Natural killer cell (primary cell): ENCODE measurements at regions not wholly inside any gene's neighbourhood (a gene's known extent, or its start where the extent isn't known, plus 50 kb on each side); places are given as distances from the start of the nearest gene placed in this dataset.

Source experiments
- ATAC-seq, 3 donors: fragments of 150-1000 bp in 2 of 3; fragments of 200-7000 bp in 1 of 3; cut with Tn5 transposase; 1 replicate in 1 of 3; 2 replicates in 2 of 3; pipeline ENCODE4 v1.10.0; 2021; ENCODE audit warnings: mild to moderate bottlenecking in 2 of 3, moderate library complexity in 2 of 3
- DNase-seq, 2 donors: peaks; one replicate each; pipeline versions ENCODE4 v3.0.0 to v3.0.0-alpha.2; 2013 to 2021; ENCODE audit warnings: mixed read lengths in 1 of 2
- H3K27ac ChIP-seq: one replicate; pipeline ENCODE4 v1.5.1; 2013; ENCODE audit warnings: mild to moderate bottlenecking, low read length
- H3K27me3 ChIP-seq: one replicate; pipeline ENCODE4 v1.6.1; 2013; ENCODE audit warnings: low read length; ENCODE audit not compliant: control insufficient read depth, insufficient read depth
- H3K36me3 ChIP-seq: one replicate; pipeline ENCODE4 v1.6.1; 2013; ENCODE audit warnings: low read length; ENCODE audit not compliant: control insufficient read depth, insufficient read depth
- H3K4me1 ChIP-seq: one replicate; pipeline ENCODE4 v1.6.1; 2013; ENCODE audit warnings: low read length; ENCODE audit not compliant: control insufficient read depth, insufficient read depth
- H3K4me3 ChIP-seq: one replicate; pipeline ENCODE4 v1.5.1; 2013; ENCODE audit warnings: low read length
- H3K9me3 ChIP-seq: one replicate; pipeline ENCODE4 v1.6.1; 2013; ENCODE audit warnings: low read length; ENCODE audit not compliant: control insufficient read depth, insufficient read depth
- H3K27ac Mint-ChIP-seq, 2 donors: one replicate each; pipeline ENCODE4 v1.8.0; 2022; ENCODE audit warnings: mild to moderate bottlenecking in 2 of 2, mixed read lengths in 2 of 2, moderate library complexity in 1 of 2
- H3K27me3 Mint-ChIP-seq, 2 donors: one replicate each; pipeline ENCODE4 v1.8.0; 2022; ENCODE audit warnings: low read depth in 2 of 2, mixed read lengths in 2 of 2
- H3K36me3 Mint-ChIP-seq: one replicate; pipeline ENCODE4 v1.8.0; 2022; ENCODE audit warnings: mixed read lengths
- H3K4me1 Mint-ChIP-seq, 2 donors: one replicate each; pipeline ENCODE4 v1.8.0; 2022; ENCODE audit warnings: mixed read lengths in 2 of 2
- H3K4me3 Mint-ChIP-seq: one replicate; pipeline ENCODE4 v1.8.0; 2022; ENCODE audit warnings: mild to moderate bottlenecking, moderate library complexity, mixed read lengths
- H3K9me3 Mint-ChIP-seq, 2 donors: one replicate each; pipeline ENCODE4 v1.8.0; 2022; ENCODE audit warnings: mixed read lengths in 2 of 2
- CTCF ChIP-seq: fragments of 200-600 bp; IDR thresholded peaks from one replicate; pipeline ENCODE4 v1.8.0; 2022; ENCODE audit warnings: antibody characterized with exemption
- WGBS: methylation state at CpG from one replicate; pipeline ENCODE4 v1.1.7; 2013; ENCODE audit warnings: missing lambda C conversion rate; ENCODE audit not compliant: insufficient coverage; 5-methylcytosine and 5-hydroxymethylcytosine counted together
- intact Hi-C: fragments of 100-400 bp; cut with micrococcal nuclease; formaldehyde crosslinking; loops from one replicate; pipeline ENCODE4 v1.14.2; 2022

GRCh38 chr2:217725409-217725808 lies 277.4 kb downstream of the TNS1 start:
- Mint-ChIP-seq H3K36me3 (no peaks in the 10 kb centered on the region), H3K9me3 (no peaks in the 10 kb centered on the region), H3K27me3 (peaks cover 0 to 3% of the 10 kb centered on the region in 2 donors), H3K27ac (no peak overlapping the region), H3K4me1 (no peaks in the 10 kb centered on the region), H3K4me3 (no peak overlapping the region)
- Histone ChIP-seq H3K27me3 (no peaks in the 10 kb centered on the region), H3K9me3 (no peaks in the 10 kb centered on the region), H3K4me1 (no peaks in the 10 kb centered on the region), H3K36me3 (no peaks in the 10 kb centered on the region), H3K4me3 (no peak overlapping the region), H3K27ac (no peak overlapping the region)
- DNase-seq (no peak), ATAC-seq (no peak)
- 95% methylated on average over 4 of the region's 4 CpGs for WGBS
- intact Hi-C loops, result no loop called here
- TF ChIP-seq CTCF, result no peak

GRCh38 chr2:217724471-217724870 lies 278.3 kb downstream of the TNS1 start:
- no peak for TF ChIP-seq CTCF
- no peaks in the 10 kb centered on the region for H3K9me3 Mint-ChIP-seq

GRCh38 chr2:217723981-217724380 lies 278.8 kb downstream of the TNS1 start:
- no peak overlapping the region for H3K4me3 Mint-ChIP-seq
- no peak overlapping the region for H3K4me3 ChIP-seq
- 86% methylated on average over 9 of the region's 9 CpGs for WGBS
- no peaks in the 10 kb centered on the region for H3K9me3 Mint-ChIP-seq
- TF ChIP-seq CTCF, result no peak
- no peaks in the 10 kb centered on the region for H3K4me1 Mint-ChIP-seq
- intact Hi-C loops, result no loop called here
- H3K4me1 ChIP-seq, result no peaks in the 10 kb centered on the region
- no peak for DNase-seq
- H3K27ac ChIP-seq, result no peak overlapping the region
- ATAC-seq, result no peak
- no peaks in the 10 kb centered on the region for H3K36me3 ChIP-seq
- no peaks in the 10 kb centered on the region for H3K9me3 ChIP-seq
- no peak overlapping the region for H3K27ac Mint-ChIP-seq
- no peaks in the 10 kb centered on the region for H3K36me3 Mint-ChIP-seq
- H3K27me3 ChIP-seq, result no peaks in the 10 kb centered on the region
- H3K27me3 Mint-ChIP-seq, result peaks cover 3 to 8% of the 10 kb centered on the region in 2 donors

More at GRCh38 chr2:217724471-217724870, 278.3 kb downstream of the TNS1 start:
- no peaks in the 10 kb centered on the region for H3K4me1 Mint-ChIP-seq
- H3K27ac ChIP-seq, result no peak overlapping the region
- H3K36me3 Mint-ChIP-seq, result no peaks in the 10 kb centered on the region
- H3K4me3 ChIP-seq, result no peak overlapping the region
- H3K36me3 ChIP-seq, result no peaks in the 10 kb centered on the region
- no peak overlapping the region for H3K27ac Mint-ChIP-seq
- DNase-seq, result no peak
- intact Hi-C loops, result no loop called here
- H3K4me1 ChIP-seq, result no peaks in the 10 kb centered on the region
- H3K9me3 ChIP-seq, result no peaks in the 10 kb centered on the region
- ATAC-seq, result no peak
- H3K27me3 ChIP-seq, result no peaks in the 10 kb centered on the region
- no peak overlapping the region for H3K4me3 Mint-ChIP-seq
- peaks cover 3 to 4% of the 10 kb centered on the region in 2 donors for H3K27me3 Mint-ChIP-seq

GRCh38 chr2:217722883-217723472 lies 279.8 kb downstream of the TNS1 start:
- H3K9me3 Mint-ChIP-seq, result no peaks in the 10 kb centered on the region
- 91% methylated on average over 9 of the region's 9 CpGs for WGBS
- H3K4me3 ChIP-seq, result no peak overlapping the region
- no peaks in the 10 kb centered on the region for H3K36me3 Mint-ChIP-seq
- no peak overlapping the region for H3K4me3 Mint-ChIP-seq
- no peak for ATAC-seq
- peaks cover 7 to 9% of the 10 kb centered on the region in 2 donors for H3K27me3 Mint-ChIP-seq
- no peaks in the 10 kb centered on the region for H3K4me1 ChIP-seq
- H3K27me3 ChIP-seq, result no peaks in the 10 kb centered on the region
- H3K27ac Mint-ChIP-seq, result no peak overlapping the region
- H3K27ac ChIP-seq, result no peak overlapping the region
- no peaks in the 10 kb centered on the region for H3K9me3 ChIP-seq
- intact Hi-C loops, result no loop called here
- H3K36me3 ChIP-seq, result no peaks in the 10 kb centered on the region
- H3K4me1 Mint-ChIP-seq, result no peaks in the 10 kb centered on the region
- TF ChIP-seq CTCF, result no peak
- DNase-seq, result no peak
